ENCODE measurements at regions not wholly inside any gene's neighbourhood (a gene's known extent, or its start where the extent isn't known, plus 50 kb on each side); places are given as distances from the start of the nearest gene placed in this dataset.

GRCh38 chr9:99593610-99594009 lies 228.1 kb upstream of the NR4A3 start:
- DNase-seq (ENCODE audit: low spot score): no peak
- intact Hi-C loops (cut with DNase I): no loop called here

DNA sequence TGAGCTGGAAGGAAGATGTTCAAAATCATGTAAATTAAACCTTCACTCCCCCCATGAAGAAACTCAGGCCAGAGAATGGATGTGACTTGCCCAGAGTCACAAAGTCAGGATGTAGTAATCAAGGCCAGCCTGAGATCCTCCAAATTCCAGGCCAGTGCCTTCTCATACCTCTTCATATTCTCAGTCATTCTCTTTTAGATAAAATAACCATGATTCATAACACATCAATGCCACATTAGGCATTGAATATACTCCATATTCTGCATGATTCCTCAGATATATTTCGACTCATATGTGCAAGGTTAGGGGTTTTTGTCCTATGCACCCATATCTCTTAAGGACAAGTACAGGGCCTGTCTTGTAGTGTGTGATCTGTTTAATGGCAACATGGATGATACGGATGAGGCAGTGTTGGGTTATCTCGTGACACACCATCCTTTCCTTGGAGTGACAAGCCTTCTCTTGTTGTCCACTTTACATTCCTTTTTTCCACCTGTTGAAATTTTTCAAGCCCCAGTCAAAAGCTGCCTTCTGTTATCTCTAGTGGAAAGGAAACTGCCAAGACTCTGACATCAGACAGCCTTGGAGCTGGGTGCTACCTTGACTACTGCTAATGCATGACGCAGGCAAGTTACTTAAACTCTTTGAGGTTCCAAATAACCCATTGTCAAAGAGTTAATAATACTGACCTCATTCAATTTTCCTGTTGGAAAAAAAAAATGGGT lies 227.5 kb upstream of the NR4A3 start:
- no peak for DNase-seq (ENCODE audit: low spot score)
- intact Hi-C loops (cut with DNase I): no loop called here

- intact Hi-C loops (cut with DNase I): no loop called here
- no peak for DNase-seq (ENCODE audit: low spot score)
These were observed 225.9 kb upstream of the NR4A3 start for GRCh38 chr9:99595796-99596195.

GRCh38 chr9:99601571-99602111 lies 220.0 kb upstream of the NR4A3 start:
- no peak for DNase-seq (ENCODE audit: low spot score)
- intact Hi-C loops (cut with DNase I): no loop called here

DNA sequence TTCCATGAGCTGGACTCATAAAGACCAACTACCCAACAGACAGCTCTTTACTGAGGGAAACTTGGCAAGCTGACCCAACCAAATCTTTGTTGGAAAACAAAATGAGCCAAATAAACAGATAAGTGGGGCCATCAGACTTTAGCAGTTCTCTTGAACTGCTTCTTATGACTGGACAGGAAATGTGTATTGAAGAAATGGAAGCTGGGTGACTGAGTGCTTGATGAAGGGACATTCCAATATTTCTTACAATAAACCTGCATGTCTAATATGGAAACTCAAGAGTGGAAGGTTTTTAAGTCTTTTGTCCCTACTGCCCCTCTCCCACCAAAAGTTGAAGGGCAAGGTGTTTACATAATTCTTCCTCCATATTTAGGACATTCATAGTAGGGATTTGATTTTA lies 218.8 kb upstream of the NR4A3 start:
- DNase-seq (ENCODE audit: low spot score): no peak
- intact Hi-C loops (cut with DNase I): no loop called here

DNA sequence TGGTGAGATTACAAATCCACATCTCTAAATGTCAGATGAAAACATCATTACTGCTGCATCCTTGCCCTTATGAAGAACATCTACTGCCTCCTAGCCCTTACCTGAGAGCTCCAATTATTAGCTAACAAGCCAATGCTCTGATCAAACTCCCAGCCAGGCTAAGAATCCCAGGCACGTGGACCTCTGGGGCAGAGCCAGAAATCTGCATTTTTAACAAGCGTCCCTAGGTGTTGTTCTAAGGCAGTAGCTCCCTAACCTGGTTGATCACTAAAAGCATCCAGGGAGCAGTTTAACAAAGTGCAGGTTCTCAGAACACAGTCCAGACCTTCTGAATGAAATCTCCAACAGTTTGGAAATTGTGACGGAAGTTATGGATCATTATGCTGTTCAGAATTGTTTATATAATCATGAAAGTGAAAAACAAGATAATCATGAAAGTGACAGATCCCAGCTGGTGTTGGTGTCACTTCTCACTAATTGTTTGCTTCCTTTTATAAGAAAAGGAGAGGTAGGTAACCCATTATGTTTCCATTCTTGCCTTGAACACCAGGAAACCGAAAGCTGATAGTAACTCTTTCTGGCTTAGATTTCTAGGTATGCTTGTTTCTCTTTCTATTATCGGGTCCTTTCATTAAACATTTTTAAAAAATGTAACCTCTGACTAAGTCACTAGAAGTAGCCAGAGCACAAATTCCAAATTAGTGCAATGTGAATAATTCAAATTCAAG lies 216.5 kb upstream of the NR4A3 start:
- no peak for DNase-seq (ENCODE audit: low spot score)
- intact Hi-C loops (cut with DNase I): no loop called here

- no peak for DNase-seq (ENCODE audit: low spot score)
- intact Hi-C loops (cut with DNase I): no loop called here
These were observed 215.4 kb upstream of the NR4A3 start for GRCh38 chr9:99606296-99606695.

GRCh38 chr9:99606957-99607356 lies 214.7 kb upstream of the NR4A3 start:
- no peak for DNase-seq (ENCODE audit: low spot score)
- intact Hi-C loops (cut with DNase I): no loop called here

- no peak for DNase-seq (ENCODE audit: low spot score)
- intact Hi-C loops (cut with DNase I): no loop called here
These were observed 213.7 kb upstream of the NR4A3 start for GRCh38 chr9:99607842-99608448.

GRCh38 chr9:99614341-99614740 lies 207.3 kb upstream of the NR4A3 start:
- DNase-seq (ENCODE audit: low spot score): no peak
- intact Hi-C loops (cut with DNase I): no loop called here

DNA sequence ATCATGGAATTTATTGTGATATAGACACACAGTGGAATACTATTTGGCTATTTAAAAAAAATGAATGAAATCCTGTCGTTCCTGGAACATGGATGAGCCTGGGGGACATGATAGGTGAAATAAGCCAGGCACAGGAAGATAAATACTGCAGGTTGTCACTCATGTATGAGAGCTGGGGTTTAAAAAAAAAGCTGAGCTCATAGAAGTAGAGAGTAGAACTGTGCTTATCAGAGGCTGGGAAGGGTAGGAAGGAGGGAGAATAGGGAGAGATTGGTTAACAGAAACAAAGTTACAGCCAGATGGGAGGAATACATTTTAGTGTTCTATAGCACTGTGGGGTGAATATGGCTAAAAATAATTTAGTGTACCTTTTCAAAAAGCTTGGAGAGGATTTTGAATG lies 200.6 kb upstream of the NR4A3 start:
- no peak for DNase-seq (ENCODE audit: low spot score)
- intact Hi-C loops (cut with DNase I): no loop called here

- intact Hi-C loops (cut with DNase I): no loop called here
These were observed 199.0 kb upstream of the NR4A3 start for GRCh38 chr9:99622679-99623078.

GRCh38 chr9:99623780-99624364 lies 197.8 kb upstream of the NR4A3 start:
- intact Hi-C loops (cut with DNase I): no loop called here
- DNase-seq (ENCODE audit: low spot score): no peak

More at GRCh38 chr9:99622679-99623078, 199.0 kb upstream of the NR4A3 start:
- DNase-seq (ENCODE audit: low spot score): no peak

DNA sequence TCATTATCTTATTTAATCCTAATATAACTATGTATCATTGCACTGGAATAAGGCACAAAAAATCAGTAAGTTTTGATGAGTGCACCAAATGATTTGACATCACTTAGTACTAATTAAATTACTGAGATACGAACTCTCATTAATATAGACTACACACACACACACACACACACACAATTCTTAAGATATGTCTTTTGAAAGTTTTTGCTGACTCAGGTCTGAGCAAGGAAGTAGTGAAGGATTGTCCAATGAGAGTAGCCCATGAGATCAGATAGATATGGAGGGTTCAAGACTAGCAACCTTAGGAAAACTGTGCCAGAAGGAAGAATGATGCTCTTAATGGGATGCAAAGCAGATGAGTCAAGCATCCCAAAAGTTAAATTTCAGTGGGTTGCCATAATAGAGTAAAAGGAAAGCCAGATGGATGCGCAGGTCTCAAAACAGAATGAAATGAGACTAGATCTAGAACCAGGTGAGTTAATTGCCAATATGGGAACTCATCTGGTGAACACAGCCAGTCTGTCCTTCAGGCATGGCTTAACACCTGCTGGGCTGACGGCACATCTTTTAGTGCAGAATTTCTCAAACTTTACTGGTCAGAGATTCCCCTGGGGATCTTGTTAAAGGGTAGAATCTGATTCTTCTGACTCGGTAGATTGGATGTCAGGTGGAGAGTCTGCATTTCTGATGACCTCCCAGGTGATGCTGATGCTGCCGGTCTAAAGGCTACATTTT lies 197.0 kb upstream of the NR4A3 start:
- intact Hi-C loops (cut with DNase I): no loop called here
- no peak for DNase-seq (ENCODE audit: low spot score)

- DNase-seq (ENCODE audit: low spot score): no peak
- intact Hi-C loops (cut with DNase I): no loop called here
These were observed 195.3 kb upstream of the NR4A3 start for GRCh38 chr9:99626426-99626825.

DNA sequence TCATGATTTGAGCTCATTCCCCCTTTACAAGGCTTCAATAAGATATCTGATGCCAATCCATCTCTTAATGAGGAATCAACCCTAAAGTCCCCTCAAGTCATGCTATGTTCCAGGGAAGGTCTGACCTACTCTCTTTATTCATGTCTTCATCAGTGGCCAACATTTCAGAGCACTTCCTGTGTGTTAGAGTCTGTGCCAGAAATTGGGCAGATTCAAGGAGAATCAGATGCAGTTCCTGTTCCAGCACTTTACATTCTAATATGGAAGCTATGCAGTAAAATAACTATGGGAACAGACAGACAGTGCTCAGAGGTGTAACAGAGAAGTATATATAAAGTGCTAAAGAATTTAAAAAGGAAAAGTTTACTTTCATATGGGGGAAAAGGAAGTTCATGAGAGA lies 193.4 kb upstream of the NR4A3 start:
- intact Hi-C loops (cut with DNase I): no loop called here
- no peak for DNase-seq (ENCODE audit: low spot score)

- DNase-seq (ENCODE audit: low spot score): no peak
- intact Hi-C loops (cut with DNase I): no loop called here
These were observed 192.7 kb upstream of the NR4A3 start for GRCh38 chr9:99628849-99629620.

DNA sequence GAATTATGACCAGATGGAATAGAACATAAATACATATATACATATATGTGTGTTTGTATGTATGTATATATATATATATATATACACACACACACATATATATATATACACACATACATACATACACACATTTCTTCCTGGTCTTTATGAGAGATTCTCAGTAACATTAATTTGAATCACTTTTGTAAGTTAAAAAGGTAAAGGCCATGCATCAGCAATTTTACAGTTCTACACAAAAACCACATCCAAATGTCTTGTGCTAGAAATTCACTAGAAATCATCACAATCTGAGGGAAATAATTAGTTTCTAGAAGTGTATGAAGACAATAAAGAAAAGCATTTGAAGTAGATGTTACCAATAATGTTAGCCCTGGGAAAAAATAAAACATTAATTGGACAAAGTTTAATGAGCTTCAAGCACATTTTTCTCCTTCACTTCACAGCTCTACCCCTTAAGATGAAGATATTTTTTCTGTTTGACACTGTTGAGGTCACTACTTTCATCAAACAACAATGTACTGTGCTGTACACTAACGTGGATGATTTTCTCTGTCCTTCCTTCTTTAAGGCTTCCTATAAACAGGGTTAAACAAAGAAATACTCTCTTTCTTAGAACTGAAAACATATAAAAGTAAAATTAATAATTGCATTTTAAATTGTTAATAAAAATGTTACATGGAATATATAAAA lies 189.2 kb upstream of the NR4A3 start:
- DNase-seq (ENCODE audit: low spot score): no peak
- intact Hi-C loops (cut with DNase I): no loop called here

Data from cardiac septum (tissue), 1 donor.